ENCODE measurements at regions not wholly inside any gene's neighbourhood (a gene's known extent, or its start where the extent isn't known, plus 50 kb on each side); places are given as distances from the start of the nearest gene placed in this dataset.

- DNase-seq = no peak
Observed at GRCh38 chr16:74030000-74030706, 266.5 kb upstream of the PSMD7 start.

- no peak for DNase-seq
Observed at GRCh38 chr16:74029115-74029792, 267.4 kb upstream of the PSMD7 start.

GRCh38 chr16:74026373-74027281 is 270.0 kb upstream of the PSMD7 start:
- DNase-seq = no peak

GRCh38 chr16:74024953-74025352 is 271.7 kb upstream of the PSMD7 start:
- no peak for DNase-seq

GRCh38 chr16:74020095-74020670 is 276.4 kb upstream of the PSMD7 start:
- no peak for DNase-seq

- no peak for DNase-seq
Observed at GRCh38 chr16:74019612-74020011, 277.0 kb upstream of the PSMD7 start.

GRCh38 chr16:74015953-74016352 is 280.7 kb upstream of the PSMD7 start:
- no peak for DNase-seq

- no peak for DNase-seq
Observed at GRCh38 chr16:73998707-73999106, 297.9 kb upstream of the PSMD7 start.

- no peak for DNase-seq
Observed at GRCh38 chr16:73997971-73998370, 298.6 kb upstream of the PSMD7 start.

- no peak for DNase-seq
Observed at GRCh38 chr16:73997340-73997711, 299.3 kb upstream of the PSMD7 start.

- DNase-seq = no peak
Observed at GRCh38 chr16:73996624-73997339, 299.8 kb upstream of the PSMD7 start.

GRCh38 chr16:73993878-73994277 is 302.7 kb upstream of the PSMD7 start:
- no peak for DNase-seq

- DNase-seq = no peak
Observed at GRCh38 chr16:73978407-73978784, 318.2 kb upstream of the PSMD7 start.

- no peak for DNase-seq
Observed at GRCh38 chr16:73976644-73977043, 320.0 kb upstream of the PSMD7 start.

- DNase-seq = no peak
Observed at GRCh38 chr16:73973174-73973573, 323.4 kb upstream of the PSMD7 start.

GRCh38 chr16:73966851-73967250 is 329.8 kb upstream of the PSMD7 start:
- no peak for DNase-seq

- DNase-seq = no peak
Observed at GRCh38 chr16:73965591-73965990, 331.0 kb upstream of the PSMD7 start.

- DNase-seq = peak; percentile 41 to 67
Observed at GRCh38 chr16:73956587-73957494, 339.8 kb upstream of the PSMD7 start.

GRCh38 chr16:73955702-73956101 is 340.9 kb upstream of the PSMD7 start:
- no peak for DNase-seq

- no peak for DNase-seq
Observed at GRCh38 chr16:73955255-73955654, 341.4 kb upstream of the PSMD7 start.

- DNase-seq = no peak
Observed at GRCh38 chr16:73951481-73951880, 345.1 kb upstream of the PSMD7 start.

Data from inflammatory macrophage treated with lipopolysaccharide for 1 hour (primary cell).